MM.1S (cell line): ENCODE measurements at regions not wholly inside any gene's neighbourhood (a gene's known extent, or its start where the extent isn't known, plus 50 kb on each side); places are given as distances from the start of the nearest gene placed in this dataset.

Source experiments
- DNase-seq: peaks from one replicate; pipeline ENCODE4 v3.0.0-alpha.2; 2015
- H2AFZ ChIP-seq: fragments of 300-600 bp; sonication (generic); 2 replicates; pipeline ENCODE4 v1.6.0; 2016; ENCODE audit warnings: antibody characterized with exemption, low read length
- H3F3A ChIP-seq: fragments of 300-600 bp; sonication (generic); 2 replicates; pipeline ENCODE4 v1.6.1; 2016; ENCODE audit warnings: mild to moderate bottlenecking, antibody characterized with exemption, low read length, moderate library complexity, mixed read lengths; ENCODE audit not compliant: insufficient read depth
- H3K27ac ChIP-seq: fragments of 300-600 bp; sonication (generic); 2 replicates; pipeline ENCODE4 v1.5.1; 2016; ENCODE audit warnings: mild to moderate bottlenecking, low read length
- H3K27me3 ChIP-seq: fragments of 300-600 bp; sonication (generic); replicated peaks from 2 replicates; pipeline ENCODE4 v1.6.0; 2016; ENCODE audit warnings: low read length; ENCODE audit not compliant: insufficient read depth
- H3K36me3 ChIP-seq: fragments of 300-600 bp; sonication (generic); replicated peaks from 2 replicates; pipeline ENCODE4 v1.6.1; 2016; ENCODE audit warnings: mild to moderate bottlenecking, low read length, mixed read lengths; ENCODE audit not compliant: insufficient read depth
- H3K4me1 ChIP-seq: fragments of 300-600 bp; sonication (generic); 2 replicates; pipeline ENCODE4 v1.6.1; 2016; ENCODE audit warnings: low read length, mixed read lengths
- H3K4me2 ChIP-seq: fragments of 300-600 bp; sonication (generic); 2 replicates; pipeline ENCODE4 v1.6.0; 2016; ENCODE audit warnings: low read depth, low read length
- H3K4me3 ChIP-seq: fragments of 300-600 bp; sonication (generic); 2 replicates; pipeline ENCODE4 v1.5.1; 2016; ENCODE audit warnings: low read length, mixed read lengths
- H3K79me2 ChIP-seq: fragments of 300-600 bp; sonication (generic); 2 replicates; pipeline ENCODE4 v1.6.1; 2016; ENCODE audit warnings: mixed run types, low read length, mixed read lengths
- H3K9ac ChIP-seq: fragments of 300-600 bp; sonication (generic); 2 replicates; pipeline ENCODE4 v1.6.1; 2016; ENCODE audit warnings: low read length, mixed read lengths
- H3K9me2 ChIP-seq: fragments of 300-600 bp; sonication (generic); replicated peaks from 2 replicates; pipeline ENCODE4 v1.6.1; 2016; ENCODE audit warnings: mild to moderate bottlenecking, low read length, mixed read lengths; ENCODE audit not compliant: insufficient read depth
- H3K9me3 ChIP-seq: fragments of 300-600 bp; sonication (generic); replicated peaks from 2 replicates; pipeline ENCODE4 v1.6.1; 2016; ENCODE audit warnings: mild to moderate bottlenecking, low read length, mixed read lengths; ENCODE audit not compliant: insufficient read depth
- H4K20me1 ChIP-seq: fragments of 300-600 bp; sonication (generic); 2 replicates; pipeline ENCODE4 v1.6.1; 2016; ENCODE audit warnings: mild to moderate bottlenecking, low read length, moderate library complexity, mixed read lengths; ENCODE audit not compliant: insufficient read depth
- EZH2 ChIP-seq: fragments of 300-600 bp; sonication (generic); optimal IDR thresholded peaks from 2 replicates; pipeline ENCODE3; 2017; ENCODE audit warnings: low read depth, mild to moderate bottlenecking, antibody characterized with exemption, low read length, mixed read lengths
- EZH2phosphoT487 ChIP-seq: fragments of 300-600 bp; sonication (generic); IDR thresholded peaks from 2 replicates; pipeline ENCODE4 v1.6.1; 2018; ENCODE audit warnings: antibody characterized with exemption, low read length
- TF ChIP-seq, protein P1 (sequence below): fragments of 300-600 bp; sonication (generic); IDR thresholded peaks from 2 replicates; pipeline ENCODE4 v1.5.1; 2016; ENCODE audit warnings: antibody characterized with exemption, low read length, mixed read lengths

DNA sequence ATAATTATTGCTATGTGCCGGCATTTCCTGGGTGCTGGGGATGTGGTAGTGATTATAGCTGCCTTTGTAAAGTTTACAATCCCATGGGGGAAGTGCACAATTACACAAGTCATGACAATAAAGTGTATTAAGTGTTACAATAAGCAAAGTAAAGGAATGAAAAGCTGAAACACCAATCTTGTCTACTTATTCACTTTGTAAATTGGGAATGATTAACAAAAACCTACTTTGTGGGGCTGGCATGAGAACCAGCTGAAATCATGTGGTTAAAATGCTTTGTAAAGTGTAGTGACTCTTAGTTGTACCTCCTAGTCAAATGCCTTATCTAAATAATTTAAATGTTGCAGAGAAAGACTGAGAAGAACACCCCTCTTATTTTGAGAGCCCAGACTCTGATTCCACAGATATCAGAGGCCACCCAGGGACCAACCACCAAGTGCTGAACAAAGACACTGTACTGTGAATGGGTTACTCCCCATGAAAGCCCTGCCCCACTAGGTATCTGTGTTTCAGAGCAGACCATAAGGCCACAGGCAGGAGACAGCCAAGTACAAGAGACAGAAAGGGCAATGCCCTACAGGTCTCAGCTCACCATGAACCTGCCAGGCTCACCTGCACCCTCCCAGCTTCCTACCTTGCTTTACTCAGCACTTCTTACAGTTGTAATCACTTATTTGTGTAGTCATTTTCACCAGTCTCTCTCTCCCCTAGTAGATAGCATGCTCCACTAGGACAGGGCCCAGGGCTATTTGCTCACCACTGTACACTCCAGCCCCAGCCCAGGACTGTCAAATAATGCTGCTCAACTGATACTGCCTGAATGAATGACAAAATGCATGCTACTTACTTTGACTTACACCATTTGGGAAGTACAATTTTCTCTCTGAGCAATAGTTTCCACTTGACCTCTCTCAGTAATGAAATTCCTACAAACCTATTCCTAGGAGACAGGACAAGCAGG, 101.6 kb upstream of the APC start:
- no peaks in the 10 kb centered on the region for H3K9me3 ChIP-seq
- no peak overlapping the region for H3K27ac ChIP-seq
- H4K20me1 ChIP-seq: no peaks in the 10 kb centered on the region
- no peaks in the 10 kb centered on the region for H3K27me3 ChIP-seq
- H3K4me1 ChIP-seq: peaks cover 10% of the 10 kb centered on the region; the same call in 1 of the 2 replicates
- TF ChIP-seq, protein P1, sequence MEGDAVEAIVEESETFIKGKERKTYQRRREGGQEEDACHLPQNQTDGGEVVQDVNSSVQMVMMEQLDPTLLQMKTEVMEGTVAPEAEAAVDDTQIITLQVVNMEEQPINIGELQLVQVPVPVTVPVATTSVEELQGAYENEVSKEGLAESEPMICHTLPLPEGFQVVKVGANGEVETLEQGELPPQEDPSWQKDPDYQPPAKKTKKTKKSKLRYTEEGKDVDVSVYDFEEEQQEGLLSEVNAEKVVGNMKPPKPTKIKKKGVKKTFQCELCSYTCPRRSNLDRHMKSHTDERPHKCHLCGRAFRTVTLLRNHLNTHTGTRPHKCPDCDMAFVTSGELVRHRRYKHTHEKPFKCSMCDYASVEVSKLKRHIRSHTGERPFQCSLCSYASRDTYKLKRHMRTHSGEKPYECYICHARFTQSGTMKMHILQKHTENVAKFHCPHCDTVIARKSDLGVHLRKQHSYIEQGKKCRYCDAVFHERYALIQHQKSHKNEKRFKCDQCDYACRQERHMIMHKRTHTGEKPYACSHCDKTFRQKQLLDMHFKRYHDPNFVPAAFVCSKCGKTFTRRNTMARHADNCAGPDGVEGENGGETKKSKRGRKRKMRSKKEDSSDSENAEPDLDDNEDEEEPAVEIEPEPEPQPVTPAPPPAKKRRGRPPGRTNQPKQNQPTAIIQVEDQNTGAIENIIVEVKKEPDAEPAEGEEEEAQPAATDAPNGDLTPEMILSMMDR: no peak
- TF ChIP-seq EZH2 (no peak), EZH2phosphoT487 (no peak)
- H3K9ac ChIP-seq: no peak overlapping the region
- no peak overlapping the region for H2AFZ ChIP-seq
- H3K9me2 ChIP-seq: no peaks in the 10 kb centered on the region
- H3K4me3 ChIP-seq: no peak overlapping the region
- DNase-seq: peak; percentile 46
- H3K36me3 ChIP-seq: no peaks in the 10 kb centered on the region
- no peaks in the 10 kb centered on the region for H3F3A ChIP-seq
- no peaks in the 10 kb centered on the region for H3K79me2 ChIP-seq
- no peak overlapping the region for H3K4me2 ChIP-seq

DNA sequence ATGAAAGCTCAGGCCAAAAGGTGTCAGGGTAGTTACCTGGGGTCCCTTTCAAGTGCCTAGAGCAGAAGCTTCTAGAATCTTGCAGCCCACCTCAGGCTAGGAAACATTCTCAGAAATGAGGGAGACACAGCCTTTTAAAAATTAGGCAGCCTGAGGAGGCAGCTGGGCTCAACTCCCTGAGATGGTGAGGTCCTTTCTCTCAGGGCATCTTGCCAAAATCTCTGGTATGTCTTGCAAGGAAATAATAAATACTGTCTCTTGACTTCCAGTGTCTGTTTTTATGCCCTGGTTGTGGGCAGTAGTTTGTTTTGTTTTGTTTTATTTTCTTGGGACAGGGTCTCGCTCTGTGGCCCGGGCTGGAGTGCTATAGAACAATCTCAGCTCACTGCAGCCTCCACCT, 100.9 kb upstream of the APC start:
- Histone ChIP-seq H3K9ac (no peak overlapping the region), H3K27ac (no peak overlapping the region), H3K9me3 (no peaks in the 10 kb centered on the region), H4K20me1 (no peaks in the 10 kb centered on the region), H3K9me2 (no peaks in the 10 kb centered on the region), H3K79me2 (no peaks in the 10 kb centered on the region), H3F3A (no peaks in the 10 kb centered on the region), H3K27me3 (no peaks in the 10 kb centered on the region), H3K4me3 (no peak overlapping the region), H3K4me1 (peaks cover 10% of the 10 kb centered on the region; the same call in 1 of the 2 replicates), H3K4me2 (no peak overlapping the region), H2AFZ (no peak overlapping the region), H3K36me3 (no peaks in the 10 kb centered on the region)
- TF ChIP-seq EZH2phosphoT487: no peak
- TF ChIP-seq, protein P1: no peak
- no peak for TF ChIP-seq EZH2
- DNase-seq: no peak

DNA sequence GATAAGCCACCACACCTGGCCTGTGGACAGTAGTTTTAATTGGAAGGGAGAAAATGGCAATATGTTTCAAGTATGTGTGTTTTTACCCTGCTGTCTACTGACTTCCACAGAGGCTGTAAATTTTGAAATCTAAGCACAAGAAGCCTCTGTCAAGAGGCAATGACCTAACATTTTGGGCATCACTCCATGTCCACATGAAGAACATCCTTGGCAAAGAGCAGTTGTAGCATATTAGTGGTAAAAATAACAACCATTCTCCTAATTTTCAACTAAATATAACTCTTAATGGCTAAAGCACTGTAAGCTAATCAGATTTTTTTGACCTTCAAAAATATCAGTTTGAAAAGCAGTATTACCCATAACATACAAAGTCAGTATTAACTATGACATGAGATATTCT, 100.3 kb upstream of the APC start:
- Histone ChIP-seq H4K20me1 (no peaks in the 10 kb centered on the region), H3F3A (no peaks in the 10 kb centered on the region), H3K27me3 (no peaks in the 10 kb centered on the region), H3K4me2 (no peak overlapping the region), H3K9me3 (no peaks in the 10 kb centered on the region), H3K4me3 (no peak overlapping the region), H3K9me2 (no peaks in the 10 kb centered on the region), H3K79me2 (no peaks in the 10 kb centered on the region), H3K27ac (no peak overlapping the region), H3K4me1 (peaks cover 10% of the 10 kb centered on the region; the same call in 1 of the 2 replicates), H3K9ac (no peak overlapping the region), H2AFZ (no peak overlapping the region), H3K36me3 (no peaks in the 10 kb centered on the region)
- DNase-seq: no peak
- TF ChIP-seq, protein P1: no peak
- TF ChIP-seq EZH2phosphoT487 (no peak), EZH2 (no peak)
